Endothelial cell of umbilical vein (primary cell): ENCODE measurements at regions not wholly inside any gene's neighbourhood (a gene's known extent, or its start where the extent isn't known, plus 50 kb on each side); places are given as distances from the start of the nearest gene placed in this dataset.

Experiments used
- BruUV-seq: library from RNA; stranded (reverse); fragments of 400-500 nt; replicated peaks from 2 replicates; lab custom pipeline; 2021; lab: Mats Ljungman, UMichigan
- CTCF ChIA-PET: fragments of 300-600, 350-600 bp; sonication (Branson Sonifier 250); formaldehyde crosslinking; loops from one replicate; lab custom pipeline; 2021; ENCODE audit warnings: antibody characterized with exemption, inconsistent platforms; lab: Charles Lee
- POLR2A ChIA-PET: fragments of 300-600, 350-600 bp; sonication (Branson Sonifier 250); formaldehyde crosslinking; loops from one replicate; lab custom pipeline; 2021; ENCODE audit warnings: antibody characterized with exemption, inconsistent platforms; lab: Charles Lee
- DNase-seq: peaks from one replicate; pipeline ENCODE4 v3.0.0-alpha.2; 2011; ENCODE audit warnings: low read depth, low spot score
- FAIRE-seq: peaks from 2 replicates; lab custom pipeline; 2011; peaks lifted over from hg19 to GRCh38; lab: Jason Lieb, UNC
- H2AFZ ChIP-seq: 2 replicates; pipeline ENCODE4 v1.6.0; 2012; ENCODE audit warnings: low read depth, low read length, control low read depth, inconsistent platforms
- H3K27ac ChIP-seq: 2 replicates; pipeline ENCODE4 v1.5.1; 2011; ENCODE audit warnings: low read depth, mild to moderate bottlenecking, control low read depth, low read length, moderate library complexity; ENCODE audit not compliant: insufficient read depth
- H3K27me3 ChIP-seq, 2 experiments: 2 replicates each; pipeline versions ENCODE4 v1.6.0 to v1.6.1; 2011; ENCODE audit warnings: low read length in 2 of 2, mixed read lengths in 1 of 2; ENCODE audit not compliant: control insufficient read depth in 2 of 2, insufficient read depth in 2 of 2
- H3K36me3 ChIP-seq, 2 experiments: 2 replicates in 1 of 2; 3 replicates in 1 of 2; pipeline ENCODE4 v1.5.1; 2011; ENCODE audit warnings: low read length in 2 of 2, mild to moderate bottlenecking in 1 of 2, moderate library complexity in 1 of 2; ENCODE audit not compliant: control insufficient read depth in 2 of 2, insufficient read depth in 2 of 2; ENCODE audit errors: extremely low read depth in 1 of 2
- H3K4me1 ChIP-seq: 3 replicates; pipeline ENCODE4 v1.5.1; 2011; ENCODE audit warnings: mild to moderate bottlenecking, low read length; ENCODE audit not compliant: control insufficient read depth, insufficient read depth; ENCODE audit errors: extremely low read depth
- H3K4me2 ChIP-seq: 2 replicates; pipeline ENCODE4 v1.6.1; 2011; ENCODE audit warnings: low read length, control low read depth, mixed read lengths; ENCODE audit not compliant: insufficient read depth
- H3K4me3 ChIP-seq, 3 experiments: fragments of 200-600 bp in 1 of 3; sonication (generic), shearing (Covaris generic) in 1 of 3; replicated peaks in 1 of 3; 2 replicates each; pipeline ENCODE4 v1.5.1; 2011 to 2016; ENCODE audit warnings: control low read depth in 3 of 3, low read length in 3 of 3, mild to moderate bottlenecking in 2 of 3, inconsistent platforms in 1 of 3, low read depth in 1 of 3, moderate library complexity in 1 of 3; ENCODE audit not compliant: insufficient read depth in 1 of 3
- H3K79me2 ChIP-seq: 2 replicates; pipeline ENCODE4 v1.6.0; 2012; ENCODE audit warnings: low read length, inconsistent platforms; ENCODE audit not compliant: control insufficient read depth, insufficient read depth
- H3K9ac ChIP-seq: replicated peaks from 2 replicates; pipeline ENCODE3; 2011; ENCODE audit warnings: low read length, control low read depth; ENCODE audit not compliant: insufficient read depth; ENCODE audit errors: extremely low read depth
- H3K9me1 ChIP-seq: replicated peaks from 3 replicates; pipeline ENCODE4 v1.6.0; 2011; ENCODE audit warnings: mild to moderate bottlenecking, low read length; ENCODE audit not compliant: control insufficient read depth, insufficient read depth; ENCODE audit errors: extremely low read depth
- H3K9me3 ChIP-seq: replicated peaks from 2 replicates; pipeline ENCODE4 v1.5.1; 2012; ENCODE audit warnings: low read length, inconsistent platforms; ENCODE audit not compliant: control insufficient read depth, insufficient read depth
- H4K20me1 ChIP-seq: replicated peaks from 2 replicates; pipeline ENCODE3; 2011; ENCODE audit warnings: mild to moderate bottlenecking, low read length; ENCODE audit not compliant: control insufficient read depth, insufficient read depth; ENCODE audit errors: extremely low read depth
- CTCF ChIP-seq, 2 donors: IDR thresholded peaks; 1 replicate in 1 of 2; 2 replicates in 1 of 2; pipeline ENCODE4 v1.5.1; 2011; ENCODE audit warnings: low read length in 2 of 2, mild to moderate bottlenecking in 2 of 2, moderate library complexity in 2 of 2, control low read depth in 1 of 2, inconsistent platforms in 1 of 2, low read depth in 1 of 2; ENCODE audit not compliant: insufficient read depth in 1 of 2; ENCODE audit errors: extremely low read depth in 1 of 2
- EZH2 ChIP-seq: IDR thresholded peaks from 2 replicates; pipeline ENCODE4 v1.6.1; 2012; ENCODE audit warnings: borderline replicate concordance, low read depth, mild to moderate bottlenecking, moderate library complexity, low read length, inconsistent platforms; ENCODE audit not compliant: severe bottlenecking
- FOS ChIP-seq: IDR thresholded peaks from 2 replicates; pipeline ENCODE4 v1.6.1; 2011; ENCODE audit warnings: mild to moderate bottlenecking, low read length, moderate library complexity, borderline replicate concordance; ENCODE audit not compliant: insufficient read depth
- GATA2 ChIP-seq: IDR thresholded peaks from 2 replicates; pipeline ENCODE4 v1.7.0; 2011; ENCODE audit warnings: low read depth, mild to moderate bottlenecking, moderate library complexity, mixed read lengths, low read length; ENCODE audit not compliant: insufficient read length, insufficient read depth
- JUN ChIP-seq: IDR thresholded peaks from 2 replicates; pipeline ENCODE4 v1.6.1; 2011; ENCODE audit warnings: borderline replicate concordance, low read depth; ENCODE audit not compliant: insufficient read length, insufficient read depth
- MAX ChIP-seq: IDR thresholded peaks from 2 replicates; pipeline ENCODE4 v1.6.1; 2011; ENCODE audit not compliant: insufficient read depth, insufficient read length
- MYC ChIP-seq: IDR thresholded peaks from one replicate; pipeline ENCODE4 v1.6.1; 2011; ENCODE audit warnings: mild to moderate bottlenecking, low read depth, low read length
- POLR2A ChIP-seq: IDR thresholded peaks from 2 replicates; pipeline ENCODE4 v1.6.1; 2012; ENCODE audit warnings: low read depth, mild to moderate bottlenecking, control low read depth, low read length
- POLR2AphosphoS5 ChIP-seq: IDR thresholded peaks from 2 replicates; pipeline ENCODE4 v1.6.1; 2012; ENCODE audit warnings: low read depth, mild to moderate bottlenecking, control low read depth, low read length, moderate library complexity; ENCODE audit not compliant: insufficient read depth
- dilution Hi-C: fragments of 300-500 bp; cut with MboI; formaldehyde crosslinking; loops from one replicate; pipeline ENCODE4 v1.15.0; 2019; ENCODE audit warnings: low sequenced_read_pairs; ENCODE audit not compliant: extremely low pct_ligation_motif_present
- intact Hi-C: fragments of 100-400 bp; cut with micrococcal nuclease; formaldehyde crosslinking; loops from one replicate; pipeline ENCODE4 v1.10.0; 2022

- Histone ChIP-seq H3K4me2 (no peak overlapping the region), H2AFZ (no peak overlapping the region), H3K36me3 (no peaks in the 10 kb centered on the region), H4K20me1 (no peaks in the 10 kb centered on the region), H3K4me3 (no peak overlapping the region), H3K9me1 (no peaks in the 10 kb centered on the region), H3K9ac (no peak overlapping the region), H3K9me3 (no peaks in the 10 kb centered on the region), H3K4me1 (no peaks in the 10 kb centered on the region), H3K79me2 (no peaks in the 10 kb centered on the region), H3K27me3 (no peaks in the 10 kb centered on the region), H3K27ac (no peak overlapping the region)
- FAIRE-seq (no peak), DNase-seq (no peak)
- TF ChIP-seq MAX = no peak
- no peak for TF ChIP-seq JUN
- TF ChIP-seq CTCF (IDR thresholded peaks at IDR 0.05; ENCODE audit: extremely low read depth in 1 of 2, insufficient read depth in 1 of 2, low read depth in 1 of 2, low read length in 2 of 2) = no peak
- no peak for TF ChIP-seq POLR2AphosphoS5
- TF ChIP-seq EZH2 = no peak
- no peak for TF ChIP-seq POLR2A
- no peak for TF ChIP-seq GATA2
- no peak for TF ChIP-seq FOS
- TF ChIP-seq MYC = no peak
- no TSS peak for BruUV-seq
- dilution Hi-C loops (no loop called here), intact Hi-C loops (no loop called here)
- CTCF ChIA-PET = no interaction called here
- POLR2A ChIA-PET = no interaction called here
Measured at GRCh38 chr5:120217001-120217400, 247.1 kb upstream of the PRR16 start.
